SK-N-SH (cell line): ENCODE measurements at regions not wholly inside any gene's neighbourhood (a gene's known extent, or its start where the extent isn't known, plus 50 kb on each side); places are given as distances from the start of the nearest gene placed in this dataset.

ENCODE experiments used
- CTCF ChIA-PET: fragments of 300-600, 350-600 bp; formaldehyde crosslinking; extraction: SDS; loops from one replicate; lab custom pipeline; 2021; lab: Yijun Ruan, JAX
- POLR2A ChIA-PET: fragments of 350-600 bp; sonication (Branson Sonifier 250); formaldehyde crosslinking; extraction: SDS; loops from one replicate; lab custom pipeline; 2020; ENCODE audit warnings: antibody characterized with exemption, inconsistent platforms; lab: Yijun Ruan, JAX
- DNase-seq: peaks from one replicate; pipeline ENCODE4 v3.0.0; 2012
- H2AFZ ChIP-seq: fragments of 200-600 bp; sonication (generic); 2 replicates; pipeline ENCODE4 v1.8.1; 2016; ENCODE audit warnings: antibody characterized with exemption, mild to moderate bottlenecking, low read depth
- H3F3A ChIP-seq: fragments of 200-600 bp; sonication (generic); replicated peaks from 2 replicates; pipeline ENCODE3; 2016; ENCODE audit warnings: antibody characterized with exemption, mild to moderate bottlenecking; ENCODE audit not compliant: insufficient read depth
- H3K27ac ChIP-seq, 2 experiments: fragments of 200-500 bp in 1 of 2; fragments of 200-600 bp in 1 of 2; sonication (Bioruptor generic) in 1 of 2; sonication (generic), shearing (Covaris generic) in 1 of 2; 2 replicates each; pipeline versions ENCODE4 v1.5.1 to v1.6.1; 2014 to 2016; ENCODE audit warnings: low read depth in 2 of 2, inconsistent platforms in 1 of 2, low read length in 1 of 2, mild to moderate bottlenecking in 1 of 2, mixed read lengths in 1 of 2
- H3K27me3 ChIP-seq: fragments of 200-600 bp; sonication (generic), shearing (Covaris generic); 2 replicates; pipeline ENCODE4 v1.6.1; 2016; ENCODE audit warnings: mixed run types; ENCODE audit not compliant: insufficient read depth
- H3K36me3 ChIP-seq, 2 experiments: fragments of 200-500 bp in 1 of 2; fragments of 200-600 bp in 1 of 2; sonication (Bioruptor generic) in 1 of 2; sonication (generic) in 1 of 2; replicated peaks in 1 of 2; 2 replicates each; pipeline versions ENCODE3 to v1.5.1; 2014 to 2016; ENCODE audit warnings: low read length in 1 of 2, mild to moderate bottlenecking in 1 of 2; ENCODE audit not compliant: insufficient read depth in 2 of 2, control insufficient read depth in 1 of 2
- H3K4me1 ChIP-seq, 2 experiments: fragments of 200-500 bp in 1 of 2; fragments of 200-600 bp in 1 of 2; sonication (Bioruptor generic) in 1 of 2; sonication (generic), shearing (Covaris generic) in 1 of 2; 2 replicates each; pipeline versions ENCODE4 v1.5.1 to v1.6.1; 2014 to 2016; ENCODE audit warnings: low read depth in 1 of 2, low read length in 1 of 2, mixed run types in 1 of 2; ENCODE audit not compliant: insufficient read depth in 2 of 2, control insufficient read depth in 1 of 2
- H3K4me2 ChIP-seq: fragments of 200-600 bp; sonication (generic), shearing (Covaris generic); 2 replicates; pipeline ENCODE4 v1.6.1; 2017; ENCODE audit warnings: mixed run types
- H3K4me3 ChIP-seq, 2 experiments: fragments of 200-500 bp in 1 of 2; fragments of 200-600 bp in 1 of 2; sonication (Bioruptor generic) in 1 of 2; sonication (generic), shearing (Covaris generic) in 1 of 2; 2 replicates each; pipeline versions ENCODE4 v1.5.1 to v1.8.1; 2014 to 2016; ENCODE audit warnings: low read depth in 2 of 2, inconsistent platforms in 1 of 2, low read length in 1 of 2, mild to moderate bottlenecking in 1 of 2, mixed read lengths in 1 of 2, moderate library complexity in 1 of 2
- H3K79me2 ChIP-seq: fragments of 200-600 bp; sonication (generic); 2 replicates; pipeline ENCODE4 v1.8.1; 2017; ENCODE audit warnings: mild to moderate bottlenecking; ENCODE audit not compliant: insufficient read depth
- H3K9ac ChIP-seq: fragments of 200-600 bp; sonication (generic); 2 replicates; pipeline ENCODE4 v1.6.1; 2017; ENCODE audit warnings: mixed run types
- H3K9me2 ChIP-seq: fragments of 200-600 bp; sonication (generic); 2 replicates; pipeline ENCODE4 v1.6.1; 2017; ENCODE audit warnings: mixed run types
- H3K9me3 ChIP-seq: fragments of 200-600 bp; sonication (generic); 2 replicates; pipeline ENCODE4 v1.6.1; 2017; ENCODE audit warnings: mixed run types, mild to moderate bottlenecking, moderate library complexity
- H4K20me1 ChIP-seq: fragments of 200-600 bp; sonication (generic); 2 replicates; pipeline ENCODE4 v1.6.1; 2017; ENCODE audit warnings: mild to moderate bottlenecking, mixed run types; ENCODE audit not compliant: insufficient read depth
- CHD2 ChIP-seq: fragments of 150-350 bp; IDR thresholded peaks from 2 replicates; pipeline ENCODE4 v1.6.1; 2018; ENCODE audit warnings: low read length; ENCODE audit not compliant: partially characterized antibody
- FOSL2 ChIP-seq: IDR thresholded peaks from 2 replicates; pipeline ENCODE4 v1.4.0; 2012; ENCODE audit warnings: low read depth, mild to moderate bottlenecking, moderate library complexity, borderline replicate concordance
- GABPA ChIP-seq: IDR thresholded peaks from 2 replicates; pipeline ENCODE4 v1.4.0; 2012; ENCODE audit warnings: low read depth, mild to moderate bottlenecking
- IRF3 ChIP-seq: fragments of 150-350 bp; IDR thresholded peaks from 2 replicates; pipeline ENCODE4 v1.6.1; 2016; ENCODE audit warnings: mild to moderate bottlenecking, low read depth, low read length
- JUND ChIP-seq: IDR thresholded peaks from 2 replicates; pipeline ENCODE4 v1.4.0; 2012
- MAX ChIP-seq: IDR thresholded peaks from 2 replicates; pipeline ENCODE4 v1.4.0; 2012; ENCODE audit warnings: low read depth
- RXRA ChIP-seq: IDR thresholded peaks from 2 replicates; pipeline ENCODE4 v1.4.0; 2012; ENCODE audit warnings: low read depth, mild to moderate bottlenecking, borderline replicate concordance
- SMC3 ChIP-seq: IDR thresholded peaks from 2 replicates; pipeline ENCODE4 v1.6.1; 2012; ENCODE audit warnings: low read depth, low read length, improper control_type of control experiment
- TAF1 ChIP-seq: IDR thresholded peaks from 2 replicates; pipeline ENCODE4 v1.6.1; 2012; ENCODE audit warnings: low read depth, mild to moderate bottlenecking, low read length, moderate library complexity, borderline replicate concordance
- TCF12 ChIP-seq: IDR thresholded peaks from 2 replicates; pipeline ENCODE4 v1.4.0; 2012
- USF1 ChIP-seq: IDR thresholded peaks from 2 replicates; pipeline ENCODE4 v1.4.0; 2012; ENCODE audit warnings: low read depth, borderline replicate concordance
- WGBS: methylation state at CpG from one replicate; pipeline ENCODE4 v1.1.6; 2017; ENCODE audit warnings: low lambda C conversion rate; 5-methylcytosine and 5-hydroxymethylcytosine counted together
- TF ChIP-seq, protein P1 (sequence below): IDR thresholded peaks from 2 replicates; pipeline ENCODE4 v1.6.1; 2012; ENCODE audit warnings: mild to moderate bottlenecking, low read depth, low read length, moderate library complexity

DNA sequence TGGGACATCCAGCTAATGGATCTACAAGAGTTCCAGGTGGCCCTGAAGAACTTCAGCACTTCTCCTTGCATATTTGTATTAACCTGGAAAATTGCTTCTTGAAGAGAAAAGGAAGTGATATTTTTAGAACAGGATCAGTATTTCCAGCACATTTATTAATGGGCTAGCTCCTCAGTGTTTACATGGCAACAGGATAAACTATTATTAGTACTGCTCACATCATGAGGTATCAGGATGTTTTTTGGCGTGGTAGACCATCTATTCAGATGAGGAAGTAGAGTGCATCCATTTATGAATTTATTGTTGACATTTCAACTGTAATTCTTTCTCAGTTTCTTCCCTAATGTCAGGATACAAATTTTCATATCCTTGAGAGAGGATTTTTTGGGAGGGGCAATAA lies 144.4 kb downstream of the KCNRG start:
- no peak for DNase-seq
- no peaks in the 10 kb centered on the region for H3K9me2 ChIP-seq
- no peaks in the 10 kb centered on the region for H3K36me3 ChIP-seq
- H3K4me3 ChIP-seq, result no peak overlapping the region
- H2AFZ ChIP-seq, result no peak overlapping the region
- H3K9me3 ChIP-seq, result no peaks in the 10 kb centered on the region
- no peak for TF ChIP-seq USF1
- no peak for TF ChIP-seq MAX
- no peak overlapping the region for H3K9ac ChIP-seq
- no peaks in the 10 kb centered on the region for H4K20me1 ChIP-seq
- H3K27ac ChIP-seq, result no peak overlapping the region
- CTCF ChIA-PET, result interaction anchor here (1.0 to 1.4 kb wide), 2 partner anchors 10 to 11 kb away, joined by 3 read pairs; no protein-coding TSS in a partner anchor
- H3K27me3 ChIP-seq, result no peaks in the 10 kb centered on the region
- H3F3A ChIP-seq, result no peaks in the 10 kb centered on the region
- no peaks in the 10 kb centered on the region; a peak in 1 of 4 replicates for H3K4me1 ChIP-seq
- no peaks in the 10 kb centered on the region for H3K79me2 ChIP-seq
- POLR2A ChIA-PET, result no interaction called here
- H3K4me2 ChIP-seq, result no peak overlapping the region
- WGBS, result 59% methylated on average over 1 of the region's 1 CpG

DNA sequence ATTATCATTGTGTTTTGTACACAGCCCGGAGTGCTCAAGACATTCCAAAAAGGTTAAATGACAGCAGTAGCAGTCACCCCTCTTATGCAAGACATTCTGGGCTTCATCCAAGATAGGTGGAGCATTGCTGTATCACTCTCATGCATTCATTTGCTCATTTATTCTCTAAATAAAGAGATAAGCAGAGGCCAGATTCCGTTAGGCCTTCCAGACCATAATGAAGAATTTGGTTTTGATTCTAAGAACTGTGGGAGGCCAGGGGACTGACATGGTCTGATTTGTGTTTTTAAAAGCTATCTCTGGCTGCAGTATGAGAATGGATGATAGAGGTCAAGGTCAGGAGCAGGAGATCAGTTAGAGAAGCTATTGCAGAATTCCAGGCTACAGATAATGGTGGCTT lies 145.8 kb downstream of the KCNRG start:
- Histone ChIP-seq H3K79me2 (no peaks in the 10 kb centered on the region), H2AFZ (no peak overlapping the region), H3K9me2 (no peaks in the 10 kb centered on the region), H3K4me3 (no peak overlapping the region), H3K9me3 (no peaks in the 10 kb centered on the region), H3F3A (no peaks in the 10 kb centered on the region), H3K4me1 (no peaks in the 10 kb centered on the region; a peak in 1 of 4 replicates), H3K36me3 (no peaks in the 10 kb centered on the region), H3K27ac (no peak overlapping the region), H3K4me2 (no peak overlapping the region), H3K9ac (no peak overlapping the region), H4K20me1 (no peaks in the 10 kb centered on the region), H3K27me3 (no peaks in the 10 kb centered on the region)
- DNase-seq, result no peak
- 59% methylated on average over 2 of the region's 2 CpGs for WGBS
- ChIA-PET POLR2A (no interaction called here), CTCF (no interaction called here)
- TF ChIP-seq JUND, result no peak

DNA sequence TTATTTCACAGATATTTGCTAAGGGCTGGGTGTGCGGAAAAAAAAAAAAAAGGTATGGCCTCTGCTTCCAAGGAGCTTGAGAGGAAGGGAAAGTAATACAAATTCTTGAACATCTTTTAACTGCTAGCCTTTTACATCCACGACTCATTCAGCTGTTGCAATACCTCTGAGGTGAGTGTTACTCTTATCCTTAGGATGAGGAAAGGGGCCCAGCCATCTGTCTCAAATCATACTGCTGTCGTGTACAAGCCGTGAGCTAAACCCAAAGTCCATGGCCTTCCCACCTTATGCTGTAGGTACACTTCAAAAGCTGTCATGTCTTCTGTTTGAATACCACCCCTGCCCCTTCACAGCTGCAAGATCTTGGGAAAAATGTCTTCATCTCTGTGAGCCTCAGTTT lies 146.8 kb downstream of the KCNRG start:
- no peaks in the 10 kb centered on the region for H3K4me1 ChIP-seq
- no peaks in the 10 kb centered on the region for H3K27me3 ChIP-seq
- 43% methylated on average over 4 of the region's 4 CpGs for WGBS
- no peaks in the 10 kb centered on the region for H3K9me3 ChIP-seq
- CTCF ChIA-PET, result no interaction called here
- DNase-seq, result no peak
- H3K79me2 ChIP-seq, result no peaks in the 10 kb centered on the region
- H3K9me2 ChIP-seq, result no peaks in the 10 kb centered on the region
- H3K27ac ChIP-seq, result no peak overlapping the region
- H3F3A ChIP-seq, result no peaks in the 10 kb centered on the region
- POLR2A ChIA-PET, result no interaction called here
- H2AFZ ChIP-seq, result no peak overlapping the region
- no peaks in the 10 kb centered on the region for H3K36me3 ChIP-seq
- no peaks in the 10 kb centered on the region for H4K20me1 ChIP-seq
- TF ChIP-seq SMC3, result no peak
- no peak for TF ChIP-seq IRF3
- no peak for TF ChIP-seq CHD2
- TF ChIP-seq, protein P1, sequence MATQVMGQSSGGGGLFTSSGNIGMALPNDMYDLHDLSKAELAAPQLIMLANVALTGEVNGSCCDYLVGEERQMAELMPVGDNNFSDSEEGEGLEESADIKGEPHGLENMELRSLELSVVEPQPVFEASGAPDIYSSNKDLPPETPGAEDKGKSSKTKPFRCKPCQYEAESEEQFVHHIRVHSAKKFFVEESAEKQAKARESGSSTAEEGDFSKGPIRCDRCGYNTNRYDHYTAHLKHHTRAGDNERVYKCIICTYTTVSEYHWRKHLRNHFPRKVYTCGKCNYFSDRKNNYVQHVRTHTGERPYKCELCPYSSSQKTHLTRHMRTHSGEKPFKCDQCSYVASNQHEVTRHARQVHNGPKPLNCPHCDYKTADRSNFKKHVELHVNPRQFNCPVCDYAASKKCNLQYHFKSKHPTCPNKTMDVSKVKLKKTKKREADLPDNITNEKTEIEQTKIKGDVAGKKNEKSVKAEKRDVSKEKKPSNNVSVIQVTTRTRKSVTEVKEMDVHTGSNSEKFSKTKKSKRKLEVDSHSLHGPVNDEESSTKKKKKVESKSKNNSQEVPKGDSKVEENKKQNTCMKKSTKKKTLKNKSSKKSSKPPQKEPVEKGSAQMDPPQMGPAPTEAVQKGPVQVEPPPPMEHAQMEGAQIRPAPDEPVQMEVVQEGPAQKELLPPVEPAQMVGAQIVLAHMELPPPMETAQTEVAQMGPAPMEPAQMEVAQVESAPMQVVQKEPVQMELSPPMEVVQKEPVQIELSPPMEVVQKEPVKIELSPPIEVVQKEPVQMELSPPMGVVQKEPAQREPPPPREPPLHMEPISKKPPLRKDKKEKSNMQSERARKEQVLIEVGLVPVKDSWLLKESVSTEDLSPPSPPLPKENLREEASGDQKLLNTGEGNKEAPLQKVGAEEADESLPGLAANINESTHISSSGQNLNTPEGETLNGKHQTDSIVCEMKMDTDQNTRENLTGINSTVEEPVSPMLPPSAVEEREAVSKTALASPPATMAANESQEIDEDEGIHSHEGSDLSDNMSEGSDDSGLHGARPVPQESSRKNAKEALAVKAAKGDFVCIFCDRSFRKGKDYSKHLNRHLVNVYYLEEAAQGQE, result no peak
- TF ChIP-seq FOSL2, result 0 out of 2 replicates have a peak, but pooled peaks have one; percentile 6
- no peak for TF ChIP-seq RXRA
- no peak for TF ChIP-seq GABPA
- TF ChIP-seq TCF12, result 0 out of 2 replicates have a peak, but pooled peaks have one; percentile 21
- TF ChIP-seq TAF1, result no peak
- no peak overlapping the region for H3K4me3 ChIP-seq
- no peak overlapping the region for H3K4me2 ChIP-seq
- no peak overlapping the region for H3K9ac ChIP-seq
